SK-N-SH (cell line): ENCODE measurements at regions not wholly inside any gene's neighbourhood (a gene's known extent, or its start where the extent isn't known, plus 50 kb on each side); places are given as distances from the start of the nearest gene placed in this dataset.
"Not testable (repeated sequence)": the region's sequence is repeated elsewhere in the genome, so short reads cannot be mapped to it uniquely, and the experiment has no call there.

Experiments
- CTCF ChIA-PET: fragments of 300-600, 350-600 bp; formaldehyde crosslinking; extraction: SDS; loops from one replicate; lab custom pipeline; 2021; lab: Yijun Ruan, JAX
- POLR2A ChIA-PET: fragments of 350-600 bp; sonication (Branson Sonifier 250); formaldehyde crosslinking; extraction: SDS; loops from one replicate; lab custom pipeline; 2020; ENCODE audit warnings: antibody characterized with exemption, inconsistent platforms; lab: Yijun Ruan, JAX
- DNase-seq: peaks from one replicate; pipeline ENCODE4 v3.0.0; 2012
- H2AFZ ChIP-seq: fragments of 200-600 bp; sonication (generic); 2 replicates; pipeline ENCODE4 v1.8.1; 2016; ENCODE audit warnings: antibody characterized with exemption, mild to moderate bottlenecking, low read depth
- H3F3A ChIP-seq: fragments of 200-600 bp; sonication (generic); replicated peaks from 2 replicates; pipeline ENCODE3; 2016; ENCODE audit warnings: antibody characterized with exemption, mild to moderate bottlenecking; ENCODE audit not compliant: insufficient read depth
- H3K27ac ChIP-seq, 2 experiments: fragments of 200-500 bp in 1 of 2; fragments of 200-600 bp in 1 of 2; sonication (Bioruptor generic) in 1 of 2; sonication (generic), shearing (Covaris generic) in 1 of 2; 2 replicates each; pipeline versions ENCODE4 v1.5.1 to v1.6.1; 2014 to 2016; ENCODE audit warnings: low read depth in 2 of 2, inconsistent platforms in 1 of 2, low read length in 1 of 2, mild to moderate bottlenecking in 1 of 2, mixed read lengths in 1 of 2
- H3K27me3 ChIP-seq: fragments of 200-600 bp; sonication (generic), shearing (Covaris generic); 2 replicates; pipeline ENCODE4 v1.6.1; 2016; ENCODE audit warnings: mixed run types; ENCODE audit not compliant: insufficient read depth
- H3K36me3 ChIP-seq, 2 experiments: fragments of 200-500 bp in 1 of 2; fragments of 200-600 bp in 1 of 2; sonication (Bioruptor generic) in 1 of 2; sonication (generic) in 1 of 2; replicated peaks in 1 of 2; 2 replicates each; pipeline versions ENCODE3 to v1.5.1; 2014 to 2016; ENCODE audit warnings: low read length in 1 of 2, mild to moderate bottlenecking in 1 of 2; ENCODE audit not compliant: insufficient read depth in 2 of 2, control insufficient read depth in 1 of 2
- H3K4me1 ChIP-seq, 2 experiments: fragments of 200-500 bp in 1 of 2; fragments of 200-600 bp in 1 of 2; sonication (Bioruptor generic) in 1 of 2; sonication (generic), shearing (Covaris generic) in 1 of 2; 2 replicates each; pipeline versions ENCODE4 v1.5.1 to v1.6.1; 2014 to 2016; ENCODE audit warnings: low read depth in 1 of 2, low read length in 1 of 2, mixed run types in 1 of 2; ENCODE audit not compliant: insufficient read depth in 2 of 2, control insufficient read depth in 1 of 2
- H3K4me2 ChIP-seq: fragments of 200-600 bp; sonication (generic), shearing (Covaris generic); 2 replicates; pipeline ENCODE4 v1.6.1; 2017; ENCODE audit warnings: mixed run types
- H3K4me3 ChIP-seq, 2 experiments: fragments of 200-500 bp in 1 of 2; fragments of 200-600 bp in 1 of 2; sonication (Bioruptor generic) in 1 of 2; sonication (generic), shearing (Covaris generic) in 1 of 2; 2 replicates each; pipeline versions ENCODE4 v1.5.1 to v1.8.1; 2014 to 2016; ENCODE audit warnings: low read depth in 2 of 2, inconsistent platforms in 1 of 2, low read length in 1 of 2, mild to moderate bottlenecking in 1 of 2, mixed read lengths in 1 of 2, moderate library complexity in 1 of 2
- H3K79me2 ChIP-seq: fragments of 200-600 bp; sonication (generic); 2 replicates; pipeline ENCODE4 v1.8.1; 2017; ENCODE audit warnings: mild to moderate bottlenecking; ENCODE audit not compliant: insufficient read depth
- H3K9ac ChIP-seq: fragments of 200-600 bp; sonication (generic); 2 replicates; pipeline ENCODE4 v1.6.1; 2017; ENCODE audit warnings: mixed run types
- H3K9me2 ChIP-seq: fragments of 200-600 bp; sonication (generic); 2 replicates; pipeline ENCODE4 v1.6.1; 2017; ENCODE audit warnings: mixed run types
- H3K9me3 ChIP-seq: fragments of 200-600 bp; sonication (generic); 2 replicates; pipeline ENCODE4 v1.6.1; 2017; ENCODE audit warnings: mixed run types, mild to moderate bottlenecking, moderate library complexity
- H4K20me1 ChIP-seq: fragments of 200-600 bp; sonication (generic); 2 replicates; pipeline ENCODE4 v1.6.1; 2017; ENCODE audit warnings: mild to moderate bottlenecking, mixed run types; ENCODE audit not compliant: insufficient read depth
- CTCF ChIP-seq: fragments of 200-600 bp; sonication (generic); IDR thresholded peaks from 2 replicates; pipeline ENCODE4 v1.6.1; 2017; ENCODE audit warnings: antibody characterized with exemption, mild to moderate bottlenecking, moderate library complexity
- EP300 ChIP-seq, 2 experiments: IDR thresholded peaks; 2 replicates each; pipeline versions ENCODE4 v1.4.0 to v1.6.1; 2012; ENCODE audit warnings: borderline replicate concordance in 1 of 2, low read depth in 1 of 2, low read length in 1 of 2
- EZH2phosphoT487 ChIP-seq: fragments of 200-600 bp; sonication (generic); IDR thresholded peaks from 2 replicates; pipeline ENCODE4 v1.6.1; 2017; ENCODE audit warnings: low read depth, mixed run types, mild to moderate bottlenecking, antibody characterized with exemption, moderate library complexity, borderline replicate concordance
- FOSL2 ChIP-seq: IDR thresholded peaks from 2 replicates; pipeline ENCODE4 v1.4.0; 2012; ENCODE audit warnings: low read depth, mild to moderate bottlenecking, moderate library complexity, borderline replicate concordance
- FOXJ3 ChIP-seq: sonication (generic); formaldehyde crosslinking; IDR thresholded peaks from 2 replicates; pipeline ENCODE4 v1.5.1; 2020; ENCODE audit warnings: mild to moderate bottlenecking, missing genetic modification reagents
- FOXM1 ChIP-seq: IDR thresholded peaks from 2 replicates; pipeline ENCODE4 v1.4.0; 2012; ENCODE audit warnings: low read depth, mild to moderate bottlenecking
- GABPA ChIP-seq: IDR thresholded peaks from 2 replicates; pipeline ENCODE4 v1.4.0; 2012; ENCODE audit warnings: low read depth, mild to moderate bottlenecking
- JUND ChIP-seq: IDR thresholded peaks from 2 replicates; pipeline ENCODE4 v1.4.0; 2012
- MEF2A ChIP-seq: IDR thresholded peaks from 2 replicates; pipeline ENCODE4 v1.4.0; 2012; ENCODE audit warnings: low read depth, borderline replicate concordance
- MXI1 ChIP-seq: IDR thresholded peaks from 2 replicates; pipeline ENCODE4 v1.6.1; 2012; ENCODE audit warnings: mild to moderate bottlenecking, low read depth, low read length, improper control_type of control experiment
- RCOR1 ChIP-seq: fragments of 150-350 bp; IDR thresholded peaks from 2 replicates; pipeline ENCODE4 v1.6.1; 2017; ENCODE audit warnings: antibody characterized with exemption, low read length
- REST ChIP-seq: IDR thresholded peaks from 2 replicates; pipeline ENCODE4 v1.6.1; 2012; ENCODE audit warnings: mild to moderate bottlenecking, low read depth, low read length, moderate library complexity
- RFX5 ChIP-seq: IDR thresholded peaks from 2 replicates; pipeline ENCODE4 v1.6.1; 2012; ENCODE audit warnings: mild to moderate bottlenecking, improper control_type of control experiment, low read length
- TCF12 ChIP-seq: IDR thresholded peaks from 2 replicates; pipeline ENCODE4 v1.4.0; 2012
- USF1 ChIP-seq: IDR thresholded peaks from 2 replicates; pipeline ENCODE4 v1.4.0; 2012; ENCODE audit warnings: low read depth, borderline replicate concordance
- WGBS: methylation state at CpG from one replicate; pipeline ENCODE4 v1.1.6; 2017; ENCODE audit warnings: low lambda C conversion rate; 5-methylcytosine and 5-hydroxymethylcytosine counted together

DNA sequence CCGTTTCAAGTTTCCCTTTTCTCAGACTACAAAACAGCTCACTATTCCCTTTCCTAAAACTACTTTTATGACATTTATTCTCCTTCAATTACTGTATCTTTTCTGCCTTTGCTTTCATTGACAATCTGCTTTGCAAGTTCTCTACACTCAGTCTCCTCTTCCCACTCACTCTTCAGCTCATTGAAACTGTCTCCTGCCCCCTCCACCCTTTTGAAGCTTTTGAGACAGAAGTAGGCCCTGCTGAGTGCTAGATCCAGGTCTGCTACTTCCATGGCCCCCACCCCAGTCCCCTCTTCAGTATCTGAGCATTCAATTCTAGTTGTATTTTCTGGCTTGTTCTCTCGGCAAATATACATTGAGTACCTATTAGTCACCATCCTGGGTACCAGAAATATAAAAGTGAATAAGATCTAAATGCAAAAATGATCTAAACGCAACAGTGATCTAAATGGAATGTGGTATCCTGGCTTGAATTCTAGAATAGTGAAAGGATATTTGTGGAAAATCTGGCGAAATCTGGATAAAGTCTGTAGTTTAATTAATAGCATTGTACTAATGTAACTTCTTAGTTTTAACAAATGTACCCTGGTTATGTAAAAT lies 58.4 kb downstream of the OR2K2 start:
- POLR2A ChIA-PET: no interaction called here
- 21% methylated on average over 4 of the region's 4 CpGs for WGBS

DNA sequence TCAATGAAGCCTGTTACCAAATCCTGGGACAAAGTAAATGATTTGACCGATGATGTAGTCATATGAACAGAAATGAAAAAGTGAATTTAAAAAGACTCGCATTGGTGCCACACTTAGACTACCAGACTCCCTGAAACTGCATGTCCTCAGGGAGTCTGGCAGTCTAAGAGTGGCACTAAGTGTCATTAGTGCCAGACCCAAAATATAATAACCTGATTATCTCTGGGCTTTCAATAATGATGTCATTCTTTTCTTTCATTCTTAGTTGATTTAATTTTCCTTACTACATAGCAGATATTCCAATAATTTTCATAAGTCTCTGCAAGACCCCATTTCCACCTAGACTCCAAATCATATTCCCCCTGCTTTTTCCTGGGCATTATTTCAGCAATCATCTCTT lies 59.0 kb downstream of the OR2K2 start:
- Histone ChIP-seq H3K27ac (peak overlapping the region; percentile 42 to 88; a peak in 3 of 4 replicates), H3K4me1 (peaks cover 0 to 6% of the 10 kb centered on the region in 2 experiments; a peak in 2 of 4 replicates), H3K4me2 (no peak overlapping the region), H3K4me3 (no peak overlapping the region), H3K9ac (no peak overlapping the region), H4K20me1 (no peaks in the 10 kb centered on the region), H3K27me3 (no peaks in the 10 kb centered on the region)
- 49% methylated on average over 2 of the region's 2 CpGs for WGBS
- POLR2A ChIA-PET: no interaction called here
- no peak for TF ChIP-seq FOSL2
- TF ChIP-seq USF1: no peak
- no peak for TF ChIP-seq EZH2phosphoT487
- no peak for TF ChIP-seq REST
- TF ChIP-seq RFX5: no peak
- no peak for TF ChIP-seq CTCF
- no peak for TF ChIP-seq FOXJ3 (CRISPR knock-in tag)
- peak; percentile 19; the same call in 1 of the 2 replicates for TF ChIP-seq RCOR1
- peak in 1 of 2 experiments; percentile 79; a peak in 2 of 4 replicates for TF ChIP-seq EP300 (IDR thresholded peaks at IDR 0.05; ENCODE audit: borderline replicate concordance in 1 of 2, low read depth in 1 of 2, low read length in 1 of 2)
- TF ChIP-seq, all 33 proteins: peak for 2
- CTCF ChIA-PET: no interaction called here
- Histone ChIP-seq H3K36me3 (no peaks in the 10 kb centered on the region), H3K9me2 (no peaks in the 10 kb centered on the region), H3F3A (no peaks in the 10 kb centered on the region), H3K9me3 (no peaks in the 10 kb centered on the region), H3K79me2 (no peaks in the 10 kb centered on the region), H2AFZ (no peak overlapping the region)
- DNase-seq: peak; percentile 57

More for the DNA sequence above, 58.4 kb downstream of the OR2K2 start:
- H3K9me2 ChIP-seq: no peaks in the 10 kb centered on the region
- no peaks in the 10 kb centered on the region for H3K27me3 ChIP-seq
- peaks cover 0 to 6% of the 10 kb centered on the region in 2 experiments; a peak in 2 of 4 replicates for H3K4me1 ChIP-seq
- H3K4me3 ChIP-seq: no peak overlapping the region
- H3K27ac ChIP-seq: peak overlapping the region; percentile 42 to 77; a peak in 3 of 4 replicates
- DNase-seq: peak; percentile 10
- no peaks in the 10 kb centered on the region for H3K36me3 ChIP-seq
- CTCF ChIA-PET: no interaction called here
- no peak overlapping the region for H3K9ac ChIP-seq
- H2AFZ ChIP-seq: no peak overlapping the region; the same call in 1 of the 2 replicates
- no peak for TF ChIP-seq GABPA
- no peak for TF ChIP-seq JUND
- TF ChIP-seq MXI1: no peak
- peak; percentile 32; the same call in 1 of the 2 replicates for TF ChIP-seq FOSL2
- TF ChIP-seq TCF12: no peak
- TF ChIP-seq USF1: no peak
- 0 out of 2 replicates have a peak, but pooled peaks have one; percentile 20 for TF ChIP-seq MEF2A
- TF ChIP-seq RFX5: no peak
- TF ChIP-seq FOXM1: no peak
- no peaks in the 10 kb centered on the region for H3K9me3 ChIP-seq
- no peaks in the 10 kb centered on the region for H3K79me2 ChIP-seq
- H4K20me1 ChIP-seq: no peaks in the 10 kb centered on the region
- H3K4me2 ChIP-seq: no peak overlapping the region
- H3F3A ChIP-seq: no peaks in the 10 kb centered on the region

DNA sequence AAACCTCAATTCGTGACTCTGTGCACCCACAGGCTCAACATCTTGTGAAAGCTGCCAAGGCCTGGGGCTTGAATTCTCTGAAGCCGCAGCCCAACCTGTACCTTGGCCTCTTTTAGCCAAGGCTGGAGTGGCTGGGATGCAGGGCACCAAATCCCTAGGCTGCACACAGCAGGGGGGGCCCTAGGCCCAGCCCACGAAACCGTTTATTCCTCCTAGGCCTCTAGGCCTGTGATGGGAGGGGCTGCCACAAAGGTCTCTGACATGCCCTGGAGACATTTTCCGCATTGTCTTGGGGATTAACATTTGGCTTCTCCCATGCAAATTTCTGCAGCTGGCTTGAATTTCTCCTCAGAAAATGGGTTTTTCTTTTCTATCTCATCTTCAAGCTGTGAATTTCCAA lies 64.0 kb downstream of the OR2K2 start:
- POLR2A ChIA-PET, H3K27me3 ChIP-seq, H4K20me1 ChIP-seq, DNase-seq, H3F3A ChIP-seq, H3K9ac ChIP-seq, H3K4me3 ChIP-seq, H2AFZ ChIP-seq, H3K4me2 ChIP-seq, H3K9me2 ChIP-seq, H3K36me3 ChIP-seq, H3K79me2 ChIP-seq, H3K4me1 ChIP-seq, H3K27ac ChIP-seq, H3K9me3 ChIP-seq, CTCF ChIA-PET: not testable (repeated sequence)
- 56% methylated on average over 5 of the region's 5 CpGs for WGBS
